ENCODE measurements at regions not wholly inside any gene's neighbourhood (a gene's known extent, or its start where the extent isn't known, plus 50 kb on each side); places are given as distances from the start of the nearest gene placed in this dataset.
"Not testable (repeated sequence)": the region's sequence is repeated elsewhere in the genome, so short reads cannot be mapped to it uniquely, and the experiment has no call there.

DNA sequence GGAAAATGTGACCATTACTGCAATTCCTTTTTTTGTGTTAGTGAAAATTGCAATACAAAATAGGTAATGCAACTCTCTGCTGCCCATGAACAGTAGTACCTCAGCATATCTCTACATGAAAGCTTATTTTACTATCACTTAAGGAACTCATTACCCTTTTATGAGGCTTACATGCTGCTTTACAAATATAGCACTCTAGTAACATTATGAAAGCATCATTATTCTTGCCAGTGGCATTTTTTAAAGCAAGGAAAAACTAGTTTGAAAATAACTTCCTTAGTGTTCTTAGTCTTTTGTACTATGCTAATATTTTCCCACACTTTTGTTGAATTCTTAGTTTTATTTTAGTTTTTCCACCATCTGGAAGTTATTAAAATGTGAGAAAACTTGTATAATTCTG, 797.3 kb upstream of the ARRDC3 start:
- DNase-seq (ENCODE audit: low read depth, low spot score) = no peak

- DNase-seq (ENCODE audit: low read depth, low spot score) = no peak
These were observed 796.5 kb upstream of the ARRDC3 start for GRCh38 chr5:92179651-92180050.

DNA sequence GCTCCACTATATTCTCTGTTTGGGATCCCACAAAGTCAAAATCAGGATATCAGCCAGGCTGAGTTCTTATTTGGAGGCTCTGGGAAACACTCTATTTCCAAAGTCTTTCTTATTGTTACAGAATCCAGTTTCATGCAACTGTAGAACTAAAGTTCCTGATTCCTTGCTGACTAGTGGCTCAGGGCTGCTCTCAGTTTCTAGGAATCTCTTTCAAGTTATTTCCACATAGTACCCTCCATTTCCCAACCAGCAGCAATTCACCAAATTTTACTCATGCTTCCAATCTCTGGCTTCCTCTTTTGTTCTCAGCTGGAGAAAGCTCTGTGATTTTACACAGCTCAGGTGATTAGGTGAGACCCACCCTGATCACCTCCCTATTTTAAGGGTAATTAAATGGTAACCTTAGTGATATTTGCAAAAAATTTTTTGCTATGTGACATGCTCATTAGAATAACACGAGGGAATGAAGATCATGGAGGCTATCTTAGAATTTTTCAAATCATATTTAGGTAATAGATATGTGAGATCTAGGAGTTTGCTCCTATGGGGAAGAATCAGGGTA, 794.9 kb upstream of the ARRDC3 start:
- DNase-seq (ENCODE audit: low read depth, low spot score) = no peak

- DNase-seq (ENCODE audit: low read depth, low spot score) = no peak
These were observed 780.8 kb upstream of the ARRDC3 start for GRCh38 chr5:92163906-92164305.

- no peak for DNase-seq (ENCODE audit: low read depth, low spot score)
These were observed 764.7 kb upstream of the ARRDC3 start for GRCh38 chr5:92147798-92148197.

DNA sequence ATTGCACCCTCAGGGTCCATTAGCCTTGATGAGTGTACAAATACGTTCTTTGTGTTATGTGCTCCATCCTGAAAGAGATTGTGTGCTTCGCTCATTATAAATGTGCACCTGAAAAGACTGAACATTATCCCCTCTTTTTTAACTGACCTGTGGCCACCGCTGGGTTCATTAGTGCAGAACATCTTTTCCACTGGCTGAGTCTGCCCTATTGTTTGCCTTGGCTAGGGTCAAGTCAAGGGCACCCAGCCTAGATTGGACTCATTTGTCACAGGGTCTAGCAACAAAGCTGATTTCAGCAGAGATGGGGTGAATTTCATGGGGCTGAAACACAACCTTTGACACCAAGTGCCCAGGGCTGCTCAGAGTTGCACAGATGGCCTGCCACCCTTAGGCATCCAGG, 764.1 kb upstream of the ARRDC3 start:
- DNase-seq (ENCODE audit: low read depth, low spot score) = no peak

DNA sequence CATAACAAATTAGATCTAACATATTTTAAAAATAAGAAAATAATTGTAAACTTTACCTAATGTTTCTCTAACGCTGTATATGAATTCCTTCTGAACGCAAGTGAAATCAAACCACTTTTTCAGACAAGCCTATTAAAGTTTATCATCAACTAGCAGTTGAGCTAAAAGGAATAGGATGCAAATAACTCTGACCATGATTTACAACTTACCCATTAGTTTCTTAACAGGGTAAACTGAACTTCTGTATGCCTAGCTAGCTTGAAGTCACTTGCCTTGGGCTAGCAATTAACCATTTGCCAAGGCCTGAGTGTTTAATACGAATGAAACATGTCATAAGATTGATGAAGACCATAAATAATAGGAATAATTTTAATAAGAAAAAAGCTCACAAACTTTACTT, 762.7 kb upstream of the ARRDC3 start:
- no peak for DNase-seq (ENCODE audit: low read depth, low spot score)

DNA sequence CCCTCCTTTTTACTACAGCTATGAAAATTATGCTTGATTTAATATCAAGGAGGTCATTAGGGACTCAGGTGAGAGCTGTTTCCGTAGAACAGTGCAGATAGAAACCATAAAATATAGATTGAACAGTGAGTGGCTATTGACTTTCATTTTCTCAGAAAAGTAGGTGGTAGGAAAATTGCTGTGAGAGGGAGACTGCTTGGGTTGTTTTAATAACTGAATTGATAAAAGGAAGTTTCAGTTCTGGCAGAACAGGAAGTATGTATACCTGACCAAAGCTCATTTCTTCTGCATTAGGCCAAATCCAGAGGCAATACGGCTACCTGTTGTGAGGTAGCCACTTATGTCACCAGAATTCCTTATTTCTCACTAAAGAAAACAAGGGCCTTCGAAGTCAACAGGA, 761.7 kb upstream of the ARRDC3 start:
- DNase-seq (ENCODE audit: low read depth, low spot score) = no peak

DNA sequence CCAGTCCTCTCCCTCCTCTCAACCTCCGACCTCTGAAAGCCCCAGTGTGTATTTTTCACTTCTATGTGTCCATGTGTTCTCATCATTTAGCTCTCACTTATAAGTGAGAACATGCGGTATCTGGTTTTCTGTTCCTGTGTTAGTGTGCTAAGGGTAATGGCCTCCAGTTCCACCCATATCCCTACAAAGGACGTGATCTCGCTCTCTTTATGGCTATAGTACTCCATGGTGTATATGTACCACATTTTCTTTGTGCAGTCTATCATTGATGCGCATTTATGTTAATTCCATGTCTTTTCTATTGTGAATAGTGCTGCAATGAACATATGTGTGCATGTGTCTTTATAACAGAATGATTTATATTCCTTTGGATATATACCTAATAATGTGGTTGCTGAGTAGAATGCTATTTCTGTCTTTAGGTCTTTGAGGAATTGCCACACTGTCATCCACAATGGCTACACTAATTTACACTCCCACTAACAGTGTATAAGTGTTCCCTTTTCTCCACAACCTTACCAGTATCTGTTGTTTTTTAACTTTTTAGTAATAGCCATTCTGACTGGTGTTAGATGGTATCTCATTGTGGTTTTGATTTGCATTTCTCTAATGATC, 749.3 kb upstream of the ARRDC3 start:
- not testable (repeated sequence) for DNase-seq (ENCODE audit: low read depth, low spot score)

- DNase-seq (ENCODE audit: low read depth, low spot score) = no peak
These were observed 743.1 kb upstream of the ARRDC3 start for GRCh38 chr5:92126182-92126581.

DNA sequence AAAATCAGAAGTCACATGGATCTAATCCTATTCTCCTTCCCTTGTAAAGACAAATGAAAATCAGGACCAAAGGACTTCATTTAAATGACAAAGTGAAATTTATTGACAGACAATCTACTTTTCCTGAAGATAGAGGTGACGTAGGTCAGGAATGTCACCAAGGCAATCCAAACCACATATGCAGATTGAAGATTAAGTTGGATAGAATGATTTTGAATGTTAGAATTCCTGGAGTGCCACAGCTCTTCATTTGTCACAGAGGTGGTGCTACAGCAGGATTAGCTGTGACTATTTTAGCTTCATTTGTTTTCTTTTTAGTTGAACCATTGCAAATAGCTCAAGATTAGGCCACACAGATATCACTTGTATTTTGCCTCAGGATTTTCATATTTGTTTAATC, 736.0 kb upstream of the ARRDC3 start:
- no peak for DNase-seq (ENCODE audit: low read depth, low spot score)

DNA sequence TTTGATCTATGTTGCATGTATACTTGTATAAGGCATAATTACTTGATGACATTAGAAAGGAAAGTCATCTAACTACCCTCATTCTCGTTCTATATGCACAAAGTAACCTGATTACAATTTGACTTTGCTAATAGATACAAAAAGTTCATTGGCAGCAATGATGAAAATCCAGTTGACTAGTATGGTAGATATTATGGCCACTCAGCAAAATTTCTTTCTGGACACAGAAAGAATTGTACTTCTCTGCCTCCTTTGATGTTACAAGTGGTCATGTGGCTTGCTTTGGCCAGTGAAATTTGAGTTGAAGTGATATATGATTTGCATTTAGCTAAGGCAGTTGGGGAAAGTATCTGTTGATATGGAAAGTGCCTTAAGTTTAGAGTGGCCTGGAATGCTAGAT, 723.7 kb upstream of the ARRDC3 start:
- DNase-seq (ENCODE audit: low read depth, low spot score) = no peak

- DNase-seq (ENCODE audit: low read depth, low spot score) = no peak
These were observed 721.0 kb upstream of the ARRDC3 start for GRCh38 chr5:92104126-92104525.

DNA sequence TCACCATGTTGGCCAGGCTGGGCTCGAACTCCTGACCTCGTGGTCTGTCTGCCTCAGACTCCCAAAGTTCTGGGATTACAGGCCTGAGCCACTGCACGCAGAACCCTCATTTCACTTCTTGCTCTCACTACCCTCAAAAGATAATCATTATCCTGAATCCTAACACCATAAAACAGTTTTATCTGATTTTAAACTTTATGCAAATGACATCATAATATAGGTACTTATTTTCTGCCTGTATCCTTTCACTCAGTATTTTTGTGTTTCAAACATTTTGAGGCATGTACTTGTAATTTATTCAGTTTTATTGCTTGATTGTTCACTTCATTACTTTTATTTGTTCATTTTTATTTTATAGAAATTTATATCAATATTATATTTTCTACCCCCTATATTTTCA, 719.2 kb upstream of the ARRDC3 start:
- no peak for DNase-seq (ENCODE audit: low read depth, low spot score)

DNA sequence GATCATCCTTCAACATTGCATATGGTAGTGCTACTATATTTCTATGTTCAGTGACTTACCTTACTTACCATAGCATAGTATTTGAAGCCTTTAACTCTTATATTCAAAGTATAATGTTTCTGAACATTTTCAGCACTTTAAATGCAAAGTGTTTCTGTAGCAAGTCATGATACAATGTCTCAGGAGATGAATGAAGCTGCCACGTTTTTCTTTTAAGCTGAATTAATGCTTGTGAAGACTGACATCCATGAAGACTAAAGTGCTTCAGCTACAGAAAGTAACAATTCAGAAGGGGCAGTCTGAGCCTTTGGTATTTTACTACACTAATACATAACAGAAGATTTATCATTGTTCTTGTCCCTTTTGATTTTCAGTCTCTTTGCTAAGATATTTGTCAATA, 709.1 kb upstream of the ARRDC3 start:
- no peak for DNase-seq (ENCODE audit: low read depth, low spot score)

DNA sequence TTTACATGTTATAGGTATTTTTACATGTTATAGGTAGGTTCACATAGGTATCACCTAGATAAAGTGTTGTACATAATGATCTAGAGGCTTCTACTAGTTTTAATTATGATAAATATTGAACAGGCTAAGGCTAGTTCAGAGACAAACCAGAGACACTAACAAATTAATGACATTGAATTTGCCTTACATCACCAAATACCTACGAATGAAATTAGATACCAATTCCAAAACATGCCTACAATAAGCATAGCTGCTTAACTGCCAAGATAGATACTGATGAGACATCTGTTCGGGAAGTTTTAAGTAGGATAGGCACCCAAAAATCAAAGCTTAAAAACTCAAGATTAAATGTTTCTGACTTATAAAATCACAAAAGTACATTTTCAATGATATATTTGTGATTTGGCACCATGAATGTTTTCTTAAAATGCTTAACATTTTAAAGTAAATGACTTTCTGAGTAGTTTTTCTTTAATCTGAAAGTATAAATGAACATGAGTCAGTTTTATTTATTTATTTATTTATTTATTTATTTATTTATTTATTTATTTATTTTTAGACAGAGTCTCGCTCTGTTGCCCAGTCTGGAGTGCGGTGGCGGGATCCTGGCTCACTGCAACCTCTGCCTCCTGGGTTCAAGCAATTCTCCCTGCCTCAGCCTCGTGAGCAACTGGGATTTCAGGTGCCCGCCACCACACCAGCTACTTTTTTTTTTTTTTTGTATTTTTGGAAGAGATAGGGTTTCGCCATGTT, 703.1 kb upstream of the ARRDC3 start:
- no peak for DNase-seq (ENCODE audit: low read depth, low spot score)

- no peak for DNase-seq (ENCODE audit: low read depth, low spot score)
These were observed 699.0 kb upstream of the ARRDC3 start for GRCh38 chr5:92081958-92082712.

DNA sequence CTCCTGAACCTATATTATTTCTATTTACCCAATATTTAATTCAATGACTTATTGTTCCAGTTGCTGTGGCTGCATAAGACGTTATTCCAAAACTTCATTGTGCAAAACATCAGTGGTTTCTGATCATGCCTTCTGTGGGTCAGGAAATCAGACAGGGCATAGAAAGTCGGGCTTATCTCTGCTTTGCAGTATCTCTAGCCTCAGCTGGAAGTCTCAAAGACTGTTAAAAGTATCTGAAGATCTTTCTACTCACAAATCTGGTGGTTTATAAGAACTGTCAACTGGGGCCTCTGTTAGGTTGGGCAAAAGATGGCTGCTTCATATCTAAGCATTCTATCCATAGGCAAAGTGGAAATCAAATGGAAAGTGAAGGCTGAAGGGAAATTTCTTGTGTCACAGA, 687.7 kb upstream of the ARRDC3 start:
- DNase-seq (ENCODE audit: low read depth, low spot score) = no peak

DNA sequence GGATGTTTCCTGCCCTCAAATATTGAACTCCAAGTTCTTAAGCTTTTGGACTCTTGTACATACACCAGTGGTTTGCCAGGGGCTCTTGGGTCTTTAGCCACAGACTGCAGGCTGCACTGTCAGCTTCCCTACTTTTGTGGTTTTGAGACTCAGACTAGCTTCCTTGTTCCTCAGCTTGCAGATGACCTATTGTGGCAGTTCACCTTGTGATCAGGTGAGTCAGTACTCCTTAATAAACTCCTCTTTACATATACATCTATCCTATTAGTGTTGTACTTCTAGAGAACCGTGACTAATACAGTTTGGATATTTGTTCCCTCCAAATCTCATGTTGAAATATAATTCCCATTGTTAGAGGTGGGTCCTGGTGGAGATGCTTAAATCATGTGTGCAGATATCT, 681.9 kb upstream of the ARRDC3 start:
- no peak for DNase-seq (ENCODE audit: low read depth, low spot score)

DNA sequence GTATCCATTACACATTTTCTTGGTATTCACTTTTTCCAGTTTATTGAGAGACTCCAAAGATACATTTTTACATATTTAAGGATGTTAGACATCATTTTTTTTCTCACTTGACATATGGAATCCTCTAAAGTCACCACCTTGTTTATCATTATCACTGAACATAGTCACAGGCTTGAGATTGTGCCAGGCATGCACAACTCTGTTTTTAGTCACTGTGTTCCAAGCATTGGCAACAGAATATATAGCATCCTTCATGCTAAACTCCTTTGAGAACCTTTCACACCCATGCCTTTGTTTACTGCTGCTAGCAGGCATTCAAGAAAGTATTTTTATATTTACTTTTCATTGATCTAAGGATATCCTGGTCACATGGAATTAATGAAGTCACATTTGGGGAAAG, 668.6 kb upstream of the ARRDC3 start:
- no peak for DNase-seq (ENCODE audit: low read depth, low spot score)

DNA sequence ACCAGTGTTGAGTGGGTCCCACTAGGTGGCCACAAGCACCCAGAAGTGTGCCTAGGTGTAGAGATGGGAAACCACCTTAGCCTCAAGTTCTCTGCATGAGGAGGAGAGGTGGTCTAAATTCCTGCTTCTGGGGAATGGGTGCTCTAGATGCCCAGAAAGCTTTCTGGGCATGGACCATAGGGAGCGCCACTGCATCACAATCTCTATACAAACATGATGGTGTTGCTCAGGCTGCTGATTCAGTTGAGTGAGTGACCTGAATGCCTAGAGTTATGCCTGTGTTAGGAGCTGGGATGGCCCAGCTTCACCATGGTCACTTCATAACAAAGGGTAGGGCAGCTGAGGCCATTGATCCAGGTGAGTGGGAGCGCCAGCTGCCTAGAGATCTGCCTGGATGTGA, 667.9 kb upstream of the ARRDC3 start:
- DNase-seq (ENCODE audit: low read depth, low spot score) = no peak

DNA sequence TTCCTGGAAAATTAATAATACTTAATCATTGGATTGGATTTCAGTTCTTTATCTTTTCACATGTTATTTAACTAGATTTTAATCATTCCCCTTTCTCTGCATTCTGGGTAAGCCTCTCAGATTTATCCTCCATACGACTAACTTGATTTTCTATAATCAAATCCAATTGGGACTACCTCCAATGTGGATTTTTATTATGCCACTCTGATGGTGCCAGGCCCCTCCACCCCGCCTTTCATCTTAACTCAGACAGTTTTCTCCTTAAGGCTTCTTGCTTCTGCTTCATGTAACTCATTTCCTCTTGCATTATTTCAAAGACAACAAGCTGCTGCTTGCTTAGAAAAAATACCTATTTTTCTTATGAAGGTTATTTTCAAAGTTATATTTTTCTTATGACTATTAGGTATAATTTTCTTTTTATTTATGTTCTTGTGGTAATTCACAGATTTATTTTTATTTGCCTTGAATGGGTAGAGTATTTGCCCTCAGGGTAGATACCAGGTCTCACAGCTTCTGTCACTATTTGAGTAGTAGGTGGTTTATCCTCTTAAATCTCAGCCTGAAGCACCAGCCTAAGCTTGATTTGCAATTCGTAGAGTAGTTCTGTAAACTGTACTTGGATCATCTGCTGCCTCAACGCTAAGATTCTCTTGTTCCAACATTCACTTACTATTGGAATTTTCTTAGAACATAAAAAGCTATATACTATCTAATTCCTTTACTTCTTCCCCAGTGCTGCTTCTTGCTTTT, 659.0 kb upstream of the ARRDC3 start:
- no peak for DNase-seq (ENCODE audit: low read depth, low spot score)

Data from ELF-1 (cell line).